OCI-LY7 (cell line): ENCODE measurements at regions not wholly inside any gene's neighbourhood (a gene's known extent, or its start where the extent isn't known, plus 50 kb on each side); places are given as distances from the start of the nearest gene placed in this dataset.

Experiments
- CTCF ChIP-seq: fragments of 200-600 bp; sonication (generic); conservative IDR thresholded peaks from 2 replicates; pipeline ENCODE4 v1.5.1; 2014; ENCODE audit warnings: mild to moderate bottlenecking, antibody characterized with exemption, low read length, moderate library complexity, mixed read lengths
- EZH2phosphoT487 ChIP-seq: fragments of 200-600 bp; sonication (generic); IDR thresholded peaks from 2 replicates; pipeline ENCODE4 v1.6.1; 2018; ENCODE audit warnings: low read depth, borderline replicate concordance, mild to moderate bottlenecking, mixed run types, antibody characterized with exemption, low read length, moderate library complexity, mixed read lengths

- no peak for TF ChIP-seq EZH2phosphoT487
- no peak for TF ChIP-seq CTCF
These were observed 162.9 kb downstream of the LRIG3 start for GRCh38 chr12:58757422-58757821.
